Endothelial cell of umbilical vein (primary cell): ENCODE measurements at regions not wholly inside any gene's neighbourhood (a gene's known extent, or its start where the extent isn't known, plus 50 kb on each side); places are given as distances from the start of the nearest gene placed in this dataset.

Source experiments
- BruUV-seq: library from RNA; stranded (reverse); fragments of 400-500 nt; replicated peaks from 2 replicates; lab custom pipeline; 2021; lab: Mats Ljungman, UMichigan
- CTCF ChIA-PET: fragments of 300-600, 350-600 bp; sonication (Branson Sonifier 250); formaldehyde crosslinking; loops from one replicate; lab custom pipeline; 2021; ENCODE audit warnings: antibody characterized with exemption, inconsistent platforms; lab: Charles Lee
- POLR2A ChIA-PET: fragments of 300-600, 350-600 bp; sonication (Branson Sonifier 250); formaldehyde crosslinking; loops from one replicate; lab custom pipeline; 2021; ENCODE audit warnings: antibody characterized with exemption, inconsistent platforms; lab: Charles Lee
- DNase-seq: peaks from one replicate; pipeline ENCODE4 v3.0.0-alpha.2; 2011; ENCODE audit warnings: low read depth, low spot score
- FAIRE-seq: peaks from 2 replicates; lab custom pipeline; 2011; peaks lifted over from hg19 to GRCh38; lab: Jason Lieb, UNC
- H2AFZ ChIP-seq: 2 replicates; pipeline ENCODE4 v1.6.0; 2012; ENCODE audit warnings: low read depth, low read length, control low read depth, inconsistent platforms
- H3K27ac ChIP-seq: 2 replicates; pipeline ENCODE4 v1.5.1; 2011; ENCODE audit warnings: low read depth, mild to moderate bottlenecking, control low read depth, low read length, moderate library complexity; ENCODE audit not compliant: insufficient read depth
- H3K27me3 ChIP-seq, 2 experiments: 2 replicates each; pipeline versions ENCODE4 v1.6.0 to v1.6.1; 2011; ENCODE audit warnings: low read length in 2 of 2, mixed read lengths in 1 of 2; ENCODE audit not compliant: control insufficient read depth in 2 of 2, insufficient read depth in 2 of 2
- H3K36me3 ChIP-seq, 2 experiments: 2 replicates in 1 of 2; 3 replicates in 1 of 2; pipeline ENCODE4 v1.5.1; 2011; ENCODE audit warnings: low read length in 2 of 2, mild to moderate bottlenecking in 1 of 2, moderate library complexity in 1 of 2; ENCODE audit not compliant: control insufficient read depth in 2 of 2, insufficient read depth in 2 of 2; ENCODE audit errors: extremely low read depth in 1 of 2
- H3K4me1 ChIP-seq: 3 replicates; pipeline ENCODE4 v1.5.1; 2011; ENCODE audit warnings: mild to moderate bottlenecking, low read length; ENCODE audit not compliant: control insufficient read depth, insufficient read depth; ENCODE audit errors: extremely low read depth
- H3K4me2 ChIP-seq: 2 replicates; pipeline ENCODE4 v1.6.1; 2011; ENCODE audit warnings: low read length, control low read depth, mixed read lengths; ENCODE audit not compliant: insufficient read depth
- H3K4me3 ChIP-seq, 3 experiments: fragments of 200-600 bp in 1 of 3; sonication (generic), shearing (Covaris generic) in 1 of 3; replicated peaks in 1 of 3; 2 replicates each; pipeline ENCODE4 v1.5.1; 2011 to 2016; ENCODE audit warnings: control low read depth in 3 of 3, low read length in 3 of 3, mild to moderate bottlenecking in 2 of 3, inconsistent platforms in 1 of 3, low read depth in 1 of 3, moderate library complexity in 1 of 3; ENCODE audit not compliant: insufficient read depth in 1 of 3
- H3K79me2 ChIP-seq: 2 replicates; pipeline ENCODE4 v1.6.0; 2012; ENCODE audit warnings: low read length, inconsistent platforms; ENCODE audit not compliant: control insufficient read depth, insufficient read depth
- H3K9ac ChIP-seq: replicated peaks from 2 replicates; pipeline ENCODE3; 2011; ENCODE audit warnings: low read length, control low read depth; ENCODE audit not compliant: insufficient read depth; ENCODE audit errors: extremely low read depth
- H3K9me1 ChIP-seq: replicated peaks from 3 replicates; pipeline ENCODE4 v1.6.0; 2011; ENCODE audit warnings: mild to moderate bottlenecking, low read length; ENCODE audit not compliant: control insufficient read depth, insufficient read depth; ENCODE audit errors: extremely low read depth
- H3K9me3 ChIP-seq: replicated peaks from 2 replicates; pipeline ENCODE4 v1.5.1; 2012; ENCODE audit warnings: low read length, inconsistent platforms; ENCODE audit not compliant: control insufficient read depth, insufficient read depth
- H4K20me1 ChIP-seq: replicated peaks from 2 replicates; pipeline ENCODE3; 2011; ENCODE audit warnings: mild to moderate bottlenecking, low read length; ENCODE audit not compliant: control insufficient read depth, insufficient read depth; ENCODE audit errors: extremely low read depth
- CTCF ChIP-seq, 2 donors: IDR thresholded peaks; 1 replicate in 1 of 2; 2 replicates in 1 of 2; pipeline ENCODE4 v1.5.1; 2011; ENCODE audit warnings: low read length in 2 of 2, mild to moderate bottlenecking in 2 of 2, moderate library complexity in 2 of 2, control low read depth in 1 of 2, inconsistent platforms in 1 of 2, low read depth in 1 of 2; ENCODE audit not compliant: insufficient read depth in 1 of 2; ENCODE audit errors: extremely low read depth in 1 of 2
- EZH2 ChIP-seq: IDR thresholded peaks from 2 replicates; pipeline ENCODE4 v1.6.1; 2012; ENCODE audit warnings: borderline replicate concordance, low read depth, mild to moderate bottlenecking, moderate library complexity, low read length, inconsistent platforms; ENCODE audit not compliant: severe bottlenecking
- FOS ChIP-seq: IDR thresholded peaks from 2 replicates; pipeline ENCODE4 v1.6.1; 2011; ENCODE audit warnings: mild to moderate bottlenecking, low read length, moderate library complexity, borderline replicate concordance; ENCODE audit not compliant: insufficient read depth
- GATA2 ChIP-seq: IDR thresholded peaks from 2 replicates; pipeline ENCODE4 v1.7.0; 2011; ENCODE audit warnings: low read depth, mild to moderate bottlenecking, moderate library complexity, mixed read lengths, low read length; ENCODE audit not compliant: insufficient read length, insufficient read depth
- JUN ChIP-seq: IDR thresholded peaks from 2 replicates; pipeline ENCODE4 v1.6.1; 2011; ENCODE audit warnings: borderline replicate concordance, low read depth; ENCODE audit not compliant: insufficient read length, insufficient read depth
- MAX ChIP-seq: IDR thresholded peaks from 2 replicates; pipeline ENCODE4 v1.6.1; 2011; ENCODE audit not compliant: insufficient read depth, insufficient read length
- MYC ChIP-seq: IDR thresholded peaks from one replicate; pipeline ENCODE4 v1.6.1; 2011; ENCODE audit warnings: mild to moderate bottlenecking, low read depth, low read length
- POLR2A ChIP-seq: IDR thresholded peaks from 2 replicates; pipeline ENCODE4 v1.6.1; 2012; ENCODE audit warnings: low read depth, mild to moderate bottlenecking, control low read depth, low read length
- POLR2AphosphoS5 ChIP-seq: IDR thresholded peaks from 2 replicates; pipeline ENCODE4 v1.6.1; 2012; ENCODE audit warnings: low read depth, mild to moderate bottlenecking, control low read depth, low read length, moderate library complexity; ENCODE audit not compliant: insufficient read depth
- dilution Hi-C: fragments of 300-500 bp; cut with MboI; formaldehyde crosslinking; loops from one replicate; pipeline ENCODE4 v1.15.0; 2019; ENCODE audit warnings: low sequenced_read_pairs; ENCODE audit not compliant: extremely low pct_ligation_motif_present
- intact Hi-C: fragments of 100-400 bp; cut with micrococcal nuclease; formaldehyde crosslinking; loops from one replicate; pipeline ENCODE4 v1.10.0; 2022

- no peak overlapping the region for H2AFZ ChIP-seq
- CTCF ChIA-PET, result interaction anchor here (0.8 to 1.5 kb wide), 3 partner anchors 8 to 15 kb away, joined by 3 to 6 read pairs (median 3); no protein-coding TSS in a partner anchor
- H3K27me3 ChIP-seq, result no peaks in the 10 kb centered on the region
- BruUV-seq, result no TSS peak
- no peaks in the 10 kb centered on the region for H3K4me1 ChIP-seq
- dilution Hi-C loops, result no loop called here
- H3K9me3 ChIP-seq, result no peaks in the 10 kb centered on the region
- H3K79me2 ChIP-seq, result no peaks in the 10 kb centered on the region
- POLR2A ChIA-PET, result interaction anchor here (0.6 kb wide), 1 partner anchor 795 kb away, joined by 3 read pairs; no protein-coding TSS in a partner anchor
- H3K9ac ChIP-seq, result no peak overlapping the region
- no peak for TF ChIP-seq POLR2A
- no peak for TF ChIP-seq MAX
- no peak for TF ChIP-seq MYC
- no peak for TF ChIP-seq EZH2
- TF ChIP-seq JUN, result no peak
- no peak for TF ChIP-seq FOS
- TF ChIP-seq GATA2, result no peak
- no peak for TF ChIP-seq CTCF (IDR thresholded peaks at IDR 0.05; ENCODE audit: extremely low read depth in 1 of 2, insufficient read depth in 1 of 2, low read depth in 1 of 2, low read length in 2 of 2)
- no peak for TF ChIP-seq POLR2AphosphoS5
- no peak overlapping the region for H3K27ac ChIP-seq
- H3K4me2 ChIP-seq, result no peak overlapping the region
- no peak for FAIRE-seq
- H4K20me1 ChIP-seq, result no peaks in the 10 kb centered on the region
- H3K36me3 ChIP-seq, result no peaks in the 10 kb centered on the region
- H3K4me3 ChIP-seq, result no peak overlapping the region
- intact Hi-C loops, result loop anchor here (2.0 kb wide), 1 partner anchor 43 kb away; no protein-coding TSS in a partner anchor
- no peak for DNase-seq
- no peaks in the 10 kb centered on the region for H3K9me1 ChIP-seq
These were observed 246.1 kb downstream of the RBM19 start for GRCh38 chr12:113719911-113720591.
